ENCODE measurements at regions not wholly inside any gene's neighbourhood (a gene's known extent, or its start where the extent isn't known, plus 50 kb on each side); places are given as distances from the start of the nearest gene placed in this dataset.

GRCh38 chrX:114181195-114181594 is 402.7 kb upstream of the HTR2C start:
- Histone ChIP-seq H3K4me2 (ENCODE audit: insufficient read depth in 1 of 2, low read depth in 2 of 2, low read length in 2 of 2) (no peak overlapping the region), H3K4me1 (replicated peaks in 1 of 4; ENCODE audit: control insufficient read depth in 3 of 4, insufficient read depth in 4 of 4, low read length in 3 of 4) (peaks cover 0 to 8% (median 0%) of the 10 kb centered on the region in 4 experiments; a peak in 2 of 7 replicates), H3K4ac (replicated peaks; ENCODE audit: insufficient read length, low read depth, low read length) (no peak overlapping the region), H3K18ac (ENCODE audit: extremely low read depth, low read length) (no peak overlapping the region), H2AFZ (ENCODE audit: low read length) (no peak overlapping the region), H3K23ac (ENCODE audit: insufficient read length) (no peak overlapping the region), H3K79me1 (ENCODE audit: low read depth, low read length) (no peaks in the 10 kb centered on the region), H2BK15ac (ENCODE audit: low read length) (no peak overlapping the region), H2BK12ac (ENCODE audit: low read depth, low read length) (no peak overlapping the region), H3K14ac (ENCODE audit: insufficient read length) (no peak overlapping the region), H2BK120ac (replicated peaks; ENCODE audit: low read depth, low read length) (no peak overlapping the region), H3K23me2 (ENCODE audit: low read depth, low read length) (no peaks in the 10 kb centered on the region), H3K9ac (replicated peaks in 1 of 4; ENCODE audit: extremely low read depth in 1 of 4, low read depth in 3 of 4, low read length in 3 of 4) (no peak overlapping the region), H4K91ac (replicated peaks; ENCODE audit: insufficient read length, low read length) (no peak overlapping the region), H3K36me3 (ENCODE audit: control insufficient read depth in 2 of 4, insufficient read depth in 4 of 4, low read length in 3 of 4) (no peaks in the 10 kb centered on the region), H4K8ac (ENCODE audit: extremely low read depth, insufficient read depth, low read length) (no peak overlapping the region), H4K20me1 (replicated peaks in 1 of 2; ENCODE audit: control insufficient read depth in 1 of 2, insufficient read depth in 2 of 2, low read length in 2 of 2) (no peaks in the 10 kb centered on the region), H3K27ac (ENCODE audit: low read depth, low read length) (no peak overlapping the region), H3K56ac (replicated peaks; ENCODE audit: insufficient read length, low read depth, low read length) (no peak overlapping the region), H3K9me3 (ENCODE audit: insufficient read depth in 2 of 2, low read depth in 1 of 2, low read length in 1 of 2) (no peaks in the 10 kb centered on the region), H2BK20ac (ENCODE audit: low read length) (no peak overlapping the region), H4K5ac (ENCODE audit: insufficient read length, low read depth, low read length) (no peak overlapping the region), H3K79me2 (ENCODE audit: control insufficient read depth in 1 of 2, insufficient read depth in 2 of 2, low read length in 2 of 2) (no peaks in the 10 kb centered on the region), H2BK5ac (ENCODE audit: low read depth, low read length) (no peak overlapping the region), H2AK5ac (ENCODE audit: low read depth, low read length) (no peak overlapping the region), H3K4me3 (ENCODE audit: extremely low read depth in 1 of 4, insufficient read depth in 2 of 4, low read depth in 3 of 4, low read length in 4 of 4) (no peak overlapping the region), H3K27me3 (replicated peaks in 1 of 4; ENCODE audit: control insufficient read depth in 3 of 4, extremely low read depth in 1 of 4, insufficient read depth in 3 of 4, low read length in 3 of 4) (no peaks in the 10 kb centered on the region)
- POLR2A ChIA-PET (ENCODE audit: partially characterized antibody), result no interaction called here
- CTCF ChIA-PET (ENCODE audit: partially characterized antibody), result no interaction called here
- WGBS, 2 experiments (ENCODE audit: extremely low coverage in 1 of 2, insufficient coverage in 1 of 2, insufficient read length in 1 of 2, insufficient replicate concordance in 2 of 2, low coverage in 1 of 2, low lambda C conversion rate in 2 of 2, missing lambda C conversion rate in 1 of 2), result 100% methylated on average over 1 of the region's 1 CpG; no CpG with 5 or more reads in 1 of the 2 experiments
- no peak for DNase-seq (ENCODE audit: low read depth in 1 of 2, low spot score in 2 of 2)
- no peak for FAIRE-seq
- TF ChIP-seq RNF2 (IDR thresholded peaks at IDR 0.05; ENCODE audit: borderline replicate concordance, low read depth, low read length, missing control alignments, poor library complexity, severe bottlenecking), result no peak
- no peak for TF ChIP-seq GABPA (IDR thresholded peaks at IDR 0.05; ENCODE audit: borderline replicate concordance, insufficient read depth, low read length)
- no peak for TF ChIP-seq SRF (IDR thresholded peaks at IDR 0.05; ENCODE audit: low read depth, low read length)
- TF ChIP-seq JUND (IDR thresholded peaks at IDR 0.05; ENCODE audit: low read length), result no peak
- 0 out of 2 replicates have a peak, but pooled peaks have one; percentile 19 for TF ChIP-seq E2F6 (IDR thresholded peaks at IDR 0.05)
